Stimulated activated CD4-positive, alpha-beta T cell treated with anti-CD3 and anti-CD28 coated beads, TNF-alpha, amount 100 ng/mL, for 24 hours (primary cell): ENCODE measurements at regions not wholly inside any gene's neighbourhood (a gene's known extent, or its start where the extent isn't known, plus 50 kb on each side); places are given as distances from the start of the nearest gene placed in this dataset.

ENCODE experiments used
- DNase-seq, 3 experiments: peaks; one replicate each; pipeline ENCODE4 v3.0.0-alpha.2; 2020; ENCODE audit warnings: low read depth in 3 of 3

DNA sequence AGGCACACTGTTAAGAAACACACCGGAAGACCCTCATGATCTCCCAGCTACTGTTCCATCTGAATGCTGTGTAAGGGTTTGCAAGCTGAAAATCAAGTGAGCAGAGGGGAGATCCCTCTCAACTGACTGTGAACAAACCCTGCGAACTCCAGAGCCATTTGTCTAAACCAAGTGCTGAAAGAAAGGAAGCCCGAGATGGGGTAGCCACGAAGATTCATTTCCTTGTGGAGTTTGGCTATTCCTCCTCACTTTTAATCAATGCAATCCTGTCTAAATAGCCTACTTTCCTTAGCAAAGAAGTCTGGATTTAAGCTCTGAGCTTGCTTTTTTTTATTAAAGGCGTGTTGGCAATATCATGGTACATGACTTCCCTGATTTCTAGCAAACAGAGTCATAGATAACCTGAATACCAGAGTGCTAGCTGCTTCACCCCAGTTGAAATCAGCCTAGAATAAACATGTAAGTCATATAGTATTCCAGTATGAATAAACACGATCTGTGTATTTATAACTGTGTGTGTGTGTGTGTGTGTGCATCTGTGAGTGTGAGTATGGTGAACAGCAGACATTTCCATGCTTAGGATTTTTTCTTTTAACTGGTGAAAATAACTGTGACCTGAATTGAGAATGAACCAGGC is 365.2 kb downstream of the ZNF521 start:
- DNase-seq, result no peak

DNA sequence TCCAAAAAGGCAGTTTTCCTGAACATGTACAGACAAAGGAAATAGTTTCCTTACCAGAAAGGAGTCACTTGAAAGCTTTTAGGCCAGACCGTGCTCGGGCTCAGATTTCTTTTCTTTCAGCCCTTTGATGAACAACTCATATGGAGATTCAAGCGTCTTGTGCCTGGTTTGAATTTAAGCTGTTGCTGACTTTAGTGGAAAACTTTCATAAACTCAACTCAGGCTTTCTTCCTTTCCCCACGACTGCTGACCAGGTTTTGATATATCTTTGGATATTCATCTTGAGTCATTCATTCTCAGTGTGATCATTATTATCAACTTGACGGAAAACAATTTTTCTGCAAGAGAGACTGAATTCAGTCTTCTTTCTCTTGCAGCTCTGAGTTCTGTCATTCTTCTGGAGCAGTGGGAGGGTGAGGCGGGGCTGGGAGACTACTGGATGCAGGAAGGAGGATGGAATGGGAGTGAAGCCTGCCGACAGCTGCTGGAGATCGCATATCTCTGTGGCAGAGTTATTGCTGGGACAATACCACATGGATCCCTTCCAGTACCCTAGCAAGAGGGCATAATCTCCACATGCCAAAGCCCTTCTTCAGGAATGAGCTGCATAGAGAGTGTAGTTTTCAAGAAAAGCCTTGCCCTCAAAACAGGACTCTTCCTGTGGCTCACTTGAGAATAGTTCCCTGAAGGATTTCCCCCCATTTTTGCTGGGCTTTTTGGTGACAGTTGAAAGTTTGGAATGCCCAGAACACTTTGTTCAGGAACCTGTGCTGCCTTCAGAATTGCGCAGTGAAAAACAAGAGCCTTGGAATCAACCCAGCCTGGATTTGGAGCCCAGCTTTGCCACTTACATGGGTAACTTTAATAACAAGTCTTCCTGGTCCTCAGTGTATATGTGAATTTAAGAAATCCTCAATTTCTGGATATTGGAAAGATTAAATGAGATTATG is 364.4 kb downstream of the ZNF521 start:
- DNase-seq, result no peak

DNA sequence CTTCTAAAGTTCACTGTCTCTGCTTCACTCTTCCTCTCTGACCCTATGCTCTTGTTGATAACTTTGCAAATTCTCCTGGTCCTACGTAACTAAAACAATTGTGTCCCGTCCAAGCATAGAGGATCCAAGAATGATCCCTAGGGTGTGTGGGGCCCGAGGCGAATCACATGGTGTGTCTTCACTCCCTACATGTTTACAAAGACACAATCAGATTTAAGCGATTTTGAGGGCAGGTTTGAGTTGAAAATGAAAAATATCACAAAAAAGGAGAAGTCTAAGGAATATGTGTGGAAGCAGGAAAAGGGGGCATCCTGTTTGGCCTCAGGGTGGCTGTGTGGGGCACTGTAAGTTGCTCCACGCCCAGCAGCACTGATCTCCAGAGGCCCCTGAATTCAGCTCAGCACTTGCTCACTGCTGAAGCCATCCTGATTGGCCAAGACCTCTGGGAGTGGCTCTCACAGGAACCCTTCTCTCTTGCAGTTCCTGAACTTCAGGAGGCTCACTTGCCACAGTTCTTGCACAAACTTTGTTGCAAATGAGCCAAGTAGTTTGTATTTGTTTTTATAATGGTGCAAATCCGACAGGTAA is 363.6 kb downstream of the ZNF521 start:
- DNase-seq, result no peak

DNA sequence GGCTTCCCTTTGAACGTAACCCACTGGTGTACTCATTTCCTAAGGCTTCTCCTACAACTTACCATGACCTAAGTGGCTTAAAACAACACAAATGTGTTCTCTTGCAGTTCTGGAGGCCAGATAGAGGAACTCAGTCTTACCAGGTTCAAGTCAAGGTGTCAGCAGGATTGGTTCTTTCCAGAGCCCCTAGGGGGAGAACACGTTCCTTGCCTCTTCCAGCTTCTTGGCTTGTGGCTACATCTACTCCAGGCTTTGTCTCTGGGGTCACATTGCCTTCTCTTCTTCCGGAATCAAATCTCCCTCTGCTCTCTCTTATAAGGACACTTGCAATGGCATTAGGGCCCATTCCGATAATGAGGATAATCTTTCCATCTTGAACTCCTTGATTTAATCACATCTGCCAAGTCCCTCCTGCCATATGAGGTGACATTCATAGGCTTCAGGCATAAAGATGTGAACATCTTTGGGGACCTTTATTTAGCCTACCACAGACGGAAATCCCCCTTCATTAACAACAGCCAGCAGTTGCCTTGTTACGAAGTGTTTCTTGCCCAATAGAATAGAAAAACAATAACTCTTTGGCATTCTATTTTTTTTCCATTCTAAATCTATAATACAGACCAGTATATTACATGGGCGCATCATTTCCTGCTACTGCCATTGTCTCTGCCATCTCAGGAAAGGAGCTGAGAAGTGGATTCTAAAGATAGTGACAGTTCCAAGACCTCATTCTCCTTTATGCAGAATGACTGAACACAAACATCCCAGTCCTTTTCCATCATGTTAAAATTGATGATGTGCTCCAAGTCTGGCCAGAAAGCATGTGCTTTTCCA is 362.0 kb downstream of the ZNF521 start:
- DNase-seq, result no peak

DNA sequence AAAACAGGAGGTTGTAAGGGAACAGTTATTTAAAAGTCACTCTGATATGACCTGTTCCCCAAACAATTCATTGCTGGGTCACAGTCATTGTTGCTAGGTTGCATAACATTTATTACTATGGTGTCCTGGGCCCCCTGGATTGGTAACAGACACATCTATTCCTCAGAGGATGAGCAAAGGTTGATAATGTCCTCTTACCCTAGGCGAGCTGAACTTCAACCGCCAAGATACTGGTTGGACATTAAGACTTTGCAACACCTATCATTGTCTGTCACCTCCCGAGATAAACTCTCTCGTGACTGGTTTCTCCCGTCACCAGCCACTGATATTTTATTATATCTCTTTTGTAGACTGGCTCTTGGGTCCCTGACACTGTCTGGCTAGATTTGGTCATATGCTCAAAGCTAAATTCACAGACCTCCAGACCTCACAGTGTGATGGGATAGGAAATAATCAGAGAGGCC is 361.3 kb downstream of the ZNF521 start:
- no peak for DNase-seq

DNA sequence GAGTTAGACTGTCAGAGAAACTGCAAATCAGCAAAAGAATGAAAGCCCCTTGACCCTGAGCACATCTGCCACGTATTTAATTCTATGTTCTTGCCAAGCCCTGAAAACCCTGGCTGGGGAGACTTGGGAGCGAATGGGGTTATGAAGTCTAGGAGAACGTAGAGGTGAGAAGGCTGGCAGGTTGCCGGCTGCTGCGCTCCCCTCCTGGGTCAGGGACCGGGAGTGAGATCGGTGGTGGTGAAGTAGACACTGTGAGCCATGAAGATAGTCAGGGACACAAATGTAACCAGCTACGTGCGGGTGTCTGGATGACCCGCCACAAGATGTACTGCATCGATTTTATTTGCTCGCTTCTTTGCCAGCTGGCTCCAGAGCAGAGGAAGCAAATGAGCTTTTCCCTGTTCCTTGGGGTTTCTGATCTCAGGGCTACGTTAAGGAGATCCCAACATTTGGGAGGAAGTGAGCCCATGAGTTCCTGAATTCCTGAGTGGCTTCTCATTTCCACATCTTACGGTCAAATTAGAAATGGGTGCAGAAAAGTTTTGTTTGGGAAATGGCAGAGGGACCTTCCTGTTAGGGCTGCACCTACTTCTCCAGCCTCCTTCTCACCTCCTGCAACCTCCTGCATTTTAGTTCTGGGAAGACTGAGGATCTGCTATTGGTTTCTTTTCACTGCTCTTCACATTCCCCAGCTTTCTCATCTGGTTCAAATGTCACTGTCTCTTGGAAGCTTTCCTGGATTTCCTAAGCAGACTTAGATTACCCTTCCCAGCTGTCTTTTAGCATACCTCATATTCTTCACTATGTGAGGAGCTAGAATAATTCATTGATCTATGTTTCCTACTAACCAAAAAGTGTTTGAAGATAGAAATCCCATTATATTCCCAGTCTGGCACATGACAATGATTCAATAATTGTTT is 360.6 kb downstream of the ZNF521 start:
- DNase-seq, result no peak

DNA sequence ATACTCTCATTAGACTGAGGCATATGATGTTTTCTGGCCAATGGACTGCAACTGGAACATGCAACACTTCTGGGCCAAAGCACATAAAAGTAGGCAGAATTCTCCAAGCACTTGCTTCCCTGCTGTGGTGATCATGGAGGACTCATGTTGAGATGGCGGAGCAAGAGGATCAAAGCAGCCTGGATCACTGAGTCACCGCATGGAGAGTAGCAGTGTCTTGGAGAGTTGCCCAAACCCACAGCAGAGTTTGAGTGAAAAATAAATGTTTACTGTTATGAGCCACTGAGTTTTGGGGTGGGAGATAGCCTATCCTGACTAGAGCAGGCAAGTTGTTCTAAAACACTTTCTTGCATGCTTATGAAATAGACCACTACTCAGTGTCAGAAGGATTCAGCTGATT is 359.5 kb downstream of the ZNF521 start:
- DNase-seq, result no peak

DNA sequence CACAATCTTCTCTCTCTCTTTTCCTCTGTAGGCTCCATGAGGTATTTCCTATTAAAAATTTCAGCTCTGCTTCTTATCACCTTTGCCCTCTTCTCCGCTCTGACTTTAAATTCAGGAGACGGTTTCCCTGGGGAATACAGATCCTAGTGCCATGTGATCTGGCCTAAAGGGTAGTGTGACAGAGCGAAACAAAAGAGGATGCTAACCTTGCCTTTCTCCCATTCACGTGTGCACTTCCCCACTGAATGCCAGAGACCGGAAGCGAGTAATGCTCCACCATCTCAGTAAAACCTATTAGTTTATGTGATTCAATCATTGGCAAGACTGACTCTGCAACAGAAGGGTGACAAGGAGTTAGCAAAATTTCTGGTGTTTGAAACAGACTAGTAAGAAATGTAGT is 358.3 kb downstream of the ZNF521 start:
- DNase-seq, result no peak

DNA sequence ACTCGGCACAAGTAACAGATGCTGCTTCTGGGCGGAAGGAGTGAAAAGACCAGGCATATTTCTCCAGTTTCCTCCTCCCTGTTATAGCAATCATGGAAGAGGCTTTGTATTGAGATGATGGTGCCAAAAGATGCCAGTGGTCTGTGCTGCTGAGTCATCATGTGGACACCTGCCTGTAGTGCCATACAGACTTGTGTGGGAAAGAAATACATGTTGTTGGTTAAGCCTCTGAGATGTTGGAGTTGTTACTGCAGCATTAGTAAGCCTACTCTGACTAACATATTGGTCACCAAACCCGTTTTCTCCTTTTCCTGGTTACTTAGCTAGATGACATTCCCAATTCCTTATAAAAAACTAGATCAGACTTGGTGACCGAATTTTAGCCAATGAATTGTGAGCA is 356.9 kb downstream of the ZNF521 start:
- DNase-seq, result no peak

DNA sequence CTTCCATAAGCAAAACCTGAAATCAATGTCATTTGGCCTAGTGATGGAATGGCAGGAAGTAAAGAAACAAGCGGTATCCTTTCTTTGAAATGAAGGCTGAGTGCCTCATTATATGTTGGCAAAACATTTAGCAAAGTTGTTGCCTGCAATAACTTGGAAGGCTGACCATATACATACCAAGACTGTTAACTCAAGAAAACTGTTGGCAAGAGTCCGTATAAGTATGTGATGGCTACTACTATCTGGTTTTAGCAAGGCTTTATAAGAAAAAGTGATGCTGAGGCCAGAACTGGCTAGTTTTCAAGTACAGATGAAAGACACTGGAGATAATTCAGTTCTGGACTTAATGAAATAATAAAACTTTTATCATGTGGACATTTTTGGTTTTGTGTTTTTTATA is 356.2 kb downstream of the ZNF521 start:
- DNase-seq, result no peak

DNA sequence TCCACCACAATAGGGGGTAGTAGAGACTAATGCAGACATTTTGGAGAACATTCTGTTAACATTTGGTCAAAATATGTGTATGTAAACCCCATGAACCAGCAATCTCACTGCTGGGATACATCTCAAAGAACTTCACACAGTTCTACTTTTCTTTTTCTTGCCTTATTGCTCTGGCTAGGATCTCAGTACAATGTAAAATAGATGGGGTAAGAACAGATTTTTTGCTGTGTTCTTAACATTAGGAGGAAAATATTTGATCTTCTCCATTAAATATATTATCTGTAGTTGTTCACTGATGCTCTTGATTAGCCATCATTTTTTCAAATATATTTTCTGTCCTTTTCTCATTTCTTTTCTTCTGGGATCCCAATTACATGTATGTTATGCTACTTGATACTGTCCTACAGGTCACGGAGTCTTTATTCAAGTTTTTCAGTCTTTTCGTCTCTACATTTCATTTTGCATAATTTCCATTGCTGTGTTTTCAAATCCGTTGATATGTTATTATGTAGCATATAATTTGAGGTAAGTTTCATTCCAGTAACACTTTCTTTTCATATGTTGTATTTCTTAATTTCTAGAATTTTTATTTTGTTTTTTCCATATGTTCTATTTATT is 352.2 kb downstream of the ZNF521 start:
- DNase-seq, result no peak

DNA sequence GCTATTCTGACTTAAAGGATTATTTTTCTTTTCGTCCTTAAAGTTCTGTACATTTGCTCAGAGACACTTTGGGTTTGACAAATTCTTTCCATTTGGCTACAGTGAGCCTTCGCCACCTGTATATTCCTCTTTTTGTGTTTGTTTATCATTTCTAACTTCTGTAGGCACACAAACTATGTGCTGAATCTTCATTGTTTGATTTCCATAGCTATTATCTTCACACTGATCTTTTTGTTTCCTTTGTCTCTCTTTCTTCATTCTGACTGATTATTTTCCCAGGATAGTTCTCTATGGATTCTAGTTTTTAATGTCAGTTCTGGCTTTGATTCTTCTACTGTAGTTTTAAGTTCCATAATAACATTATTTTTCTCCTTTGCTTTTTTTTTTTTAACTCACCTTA is 350.2 kb downstream of the ZNF521 start:
- no peak for DNase-seq

DNA sequence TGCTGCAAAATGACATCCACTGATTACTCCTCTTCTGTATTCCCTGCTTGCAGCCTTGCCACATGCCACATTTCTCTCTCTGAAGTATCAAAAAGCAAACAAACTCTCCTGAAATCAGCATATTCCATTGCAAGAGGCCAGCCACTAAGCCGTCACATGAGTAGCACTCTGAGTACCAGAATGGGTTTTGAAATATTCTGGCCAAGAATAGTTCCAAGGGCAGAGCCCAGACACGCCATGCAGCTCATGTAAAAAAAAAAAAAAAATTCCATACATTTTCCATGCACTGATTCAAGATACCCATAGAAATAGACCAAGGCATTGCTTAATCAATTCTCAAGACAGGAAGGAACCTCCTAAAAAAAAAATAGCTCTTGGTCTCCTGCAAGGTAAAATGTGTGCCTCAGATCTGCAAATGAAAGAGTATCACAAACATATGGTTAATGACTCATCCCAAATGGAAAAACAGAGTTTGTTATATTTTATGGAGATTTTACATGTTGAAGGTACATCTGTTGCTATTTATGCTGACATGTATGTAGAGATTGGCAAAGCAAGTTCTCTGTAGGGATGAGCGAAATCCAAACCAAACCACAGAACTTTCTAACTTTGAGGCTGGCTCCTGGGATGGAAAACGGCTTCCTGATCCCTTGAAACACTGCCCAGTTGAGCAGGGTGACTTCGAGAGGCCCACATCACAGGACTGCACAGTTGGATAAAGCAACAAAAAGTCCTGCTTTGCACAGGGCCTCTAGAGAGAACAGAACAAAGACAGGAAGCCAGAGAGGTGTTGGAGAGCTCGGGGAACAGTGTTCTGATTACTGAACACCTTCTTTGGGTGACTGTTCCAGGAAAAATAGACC is 346.2 kb downstream of the ZNF521 start:
- DNase-seq, result no peak

DNA sequence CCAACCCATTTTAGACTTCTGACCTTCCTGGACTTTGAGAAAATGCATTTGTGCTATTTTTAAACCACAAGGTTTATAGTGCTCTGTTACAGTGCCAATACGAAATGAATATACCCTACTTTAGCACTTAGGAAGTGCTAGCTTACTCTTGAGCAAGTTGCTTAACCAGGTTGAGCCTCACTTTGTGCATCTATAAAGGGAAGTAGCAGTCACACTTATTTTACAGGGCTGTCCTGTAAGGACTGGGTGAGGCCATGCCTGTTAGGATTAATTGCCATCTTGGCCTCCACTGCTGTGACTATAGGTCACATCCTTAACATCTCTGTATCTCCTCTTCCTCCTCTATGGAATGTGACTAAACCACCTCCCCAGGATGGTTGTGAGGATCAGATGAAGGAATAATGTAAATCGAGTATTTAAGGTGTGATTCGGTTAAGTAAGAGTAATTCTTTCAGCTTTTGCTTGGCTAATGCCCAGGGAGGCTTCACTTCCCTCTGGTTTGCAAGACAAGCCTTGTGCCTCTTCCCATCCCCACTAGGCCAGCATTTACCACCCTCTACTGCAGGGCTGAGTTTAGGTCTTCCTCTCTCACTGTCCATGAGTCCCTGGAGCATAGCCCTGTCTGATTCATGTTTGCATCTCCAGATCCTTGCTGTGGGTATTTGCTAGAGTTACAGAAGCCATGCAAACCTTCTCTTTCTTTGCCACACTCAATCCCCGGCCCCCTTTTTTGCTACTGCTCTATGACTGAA is 341.2 kb downstream of the ZNF521 start:
- no peak for DNase-seq
